HEK293 (cell line): ENCODE measurements at regions not wholly inside any gene's neighbourhood (a gene's known extent, or its start where the extent isn't known, plus 50 kb on each side); places are given as distances from the start of the nearest gene placed in this dataset.

Source experiments
- CTCF ChIP-seq: fragments of 450-650 bp; formaldehyde crosslinking; IDR thresholded peaks from 2 replicates; pipeline ENCODE4 v1.5.1; 2016; ENCODE audit warnings: missing biosample characterization, missing genetic modification characterization
- TRIM28 ChIP-seq: IDR thresholded peaks from 2 replicates; pipeline ENCODE4 v1.6.1; 2011; ENCODE audit warnings: low read length, control low read depth, borderline replicate concordance
- ZBTB1 ChIP-seq: fragments of 450-650 bp; formaldehyde crosslinking; IDR thresholded peaks from 2 replicates; pipeline ENCODE4 v1.5.1; 2016; ENCODE audit warnings: missing biosample characterization, missing genetic modification characterization
- ZNF24 ChIP-seq: fragments of 450-650 bp; formaldehyde crosslinking; IDR thresholded peaks from 2 replicates; pipeline ENCODE4 v1.5.1; 2016; ENCODE audit warnings: missing biosample characterization, missing genetic modification characterization
- ZNF624 ChIP-seq: fragments of 450-650 bp; formaldehyde crosslinking; IDR thresholded peaks from 2 replicates; pipeline ENCODE4 v1.5.1; 2017; ENCODE audit warnings: missing biosample characterization, missing genetic modification characterization
- TF ChIP-seq, protein P1 (sequence below): fragments of 450-650 bp; formaldehyde crosslinking; IDR thresholded peaks from 2 replicates; pipeline ENCODE4 v1.5.1; 2016; ENCODE audit warnings: missing biosample characterization, missing genetic modification characterization

DNA sequence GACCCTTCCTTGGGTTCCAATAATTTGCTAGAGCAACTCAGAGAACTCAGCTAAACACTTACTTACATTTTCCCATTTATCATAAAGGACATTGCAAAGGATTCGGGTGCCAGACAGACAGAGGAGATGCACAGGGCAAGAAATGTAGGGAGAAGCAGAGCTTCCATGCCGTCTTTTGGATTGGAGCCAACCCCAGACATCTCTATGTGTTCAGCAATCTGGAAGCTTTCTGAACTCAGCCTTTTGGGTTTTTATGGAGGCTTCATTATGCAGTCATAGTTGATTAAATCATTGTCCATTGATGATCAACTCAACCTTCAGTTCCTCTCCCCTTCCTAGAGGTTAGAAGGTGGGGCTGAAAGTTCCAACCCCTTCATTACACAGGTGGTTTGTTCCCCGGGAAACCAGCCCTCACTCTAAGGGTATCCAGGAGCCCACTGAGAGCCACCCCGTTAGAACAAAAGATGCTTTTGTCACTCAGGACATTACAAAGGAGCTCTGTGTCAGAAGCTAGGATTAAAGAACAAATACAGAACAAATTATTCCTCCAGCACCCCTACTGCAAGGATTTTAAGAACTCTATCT is 211.9 kb upstream of the VSTM2A start:
- TF ChIP-seq CTCF (tag by site-specific recombination) (no peak), TRIM28 (no peak), ZNF24 (tag by site-specific recombination) (no peak), ZNF624 (tag by site-specific recombination) (no peak), ZBTB1 (tag by site-specific recombination) (no peak)
- TF ChIP-seq, protein P1, sequence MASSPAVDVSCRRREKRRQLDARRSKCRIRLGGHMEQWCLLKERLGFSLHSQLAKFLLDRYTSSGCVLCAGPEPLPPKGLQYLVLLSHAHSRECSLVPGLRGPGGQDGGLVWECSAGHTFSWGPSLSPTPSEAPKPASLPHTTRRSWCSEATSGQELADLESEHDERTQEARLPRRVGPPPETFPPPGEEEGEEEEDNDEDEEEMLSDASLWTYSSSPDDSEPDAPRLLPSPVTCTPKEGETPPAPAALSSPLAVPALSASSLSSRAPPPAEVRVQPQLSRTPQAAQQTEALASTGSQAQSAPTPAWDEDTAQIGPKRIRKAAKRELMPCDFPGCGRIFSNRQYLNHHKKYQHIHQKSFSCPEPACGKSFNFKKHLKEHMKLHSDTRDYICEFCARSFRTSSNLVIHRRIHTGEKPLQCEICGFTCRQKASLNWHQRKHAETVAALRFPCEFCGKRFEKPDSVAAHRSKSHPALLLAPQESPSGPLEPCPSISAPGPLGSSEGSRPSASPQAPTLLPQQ (tag by site-specific recombination): no peak
